GM18870 (cell line): ENCODE measurements at regions not wholly inside any gene's neighbourhood (a gene's known extent, or its start where the extent isn't known, plus 50 kb on each side); places are given as distances from the start of the nearest gene placed in this dataset.

Source experiments
- ATAC-seq: cut with Tn5 transposase; IDR thresholded peaks from one replicate; pipeline ENCODE4 v1.9.1; 2021; ENCODE audit warnings: moderate library complexity; ENCODE audit not compliant: unreplicated experiment

GRCh38 chr4:115374621-115375020 is 261.2 kb upstream of the NDST4 start:
- ATAC-seq, result no peak

DNA sequence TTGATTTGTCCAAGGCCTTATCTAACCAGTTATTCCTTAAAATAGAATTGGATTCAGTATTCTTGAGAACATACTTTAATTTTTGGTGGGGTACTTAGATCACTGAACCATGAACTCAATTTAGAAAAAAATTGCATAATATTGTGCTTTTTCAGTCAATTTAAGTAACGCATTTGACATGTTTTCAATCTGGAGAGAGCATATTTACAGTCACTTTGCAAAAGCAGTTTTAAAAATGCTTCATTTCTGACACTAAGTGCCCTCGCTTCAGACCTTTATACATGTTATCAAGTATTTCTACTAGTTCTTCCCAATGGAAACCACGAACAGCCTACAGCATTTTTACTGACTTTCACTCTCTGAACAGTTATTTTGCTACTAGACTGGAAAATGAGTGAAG is 257.1 kb upstream of the NDST4 start:
- ATAC-seq, result no peak

DNA sequence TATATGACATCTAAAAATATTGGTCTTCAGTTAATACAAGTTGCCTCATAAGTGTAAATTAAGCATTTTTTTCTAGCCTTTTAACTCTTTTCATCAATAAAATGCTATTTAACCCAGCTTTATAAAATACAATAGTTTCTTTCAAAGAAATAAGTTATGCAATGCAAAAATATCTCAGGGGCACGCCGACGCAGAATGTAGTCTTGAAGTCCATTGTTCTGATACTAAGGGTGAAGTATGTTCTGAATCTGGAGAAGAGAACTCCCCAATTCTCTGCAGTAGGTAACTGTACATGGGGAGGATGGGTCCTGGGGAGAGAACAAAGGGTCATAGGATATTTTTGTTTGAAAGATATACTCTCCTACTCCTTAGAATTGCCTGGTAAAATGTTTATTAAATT is 256.6 kb upstream of the NDST4 start:
- no peak for ATAC-seq

DNA sequence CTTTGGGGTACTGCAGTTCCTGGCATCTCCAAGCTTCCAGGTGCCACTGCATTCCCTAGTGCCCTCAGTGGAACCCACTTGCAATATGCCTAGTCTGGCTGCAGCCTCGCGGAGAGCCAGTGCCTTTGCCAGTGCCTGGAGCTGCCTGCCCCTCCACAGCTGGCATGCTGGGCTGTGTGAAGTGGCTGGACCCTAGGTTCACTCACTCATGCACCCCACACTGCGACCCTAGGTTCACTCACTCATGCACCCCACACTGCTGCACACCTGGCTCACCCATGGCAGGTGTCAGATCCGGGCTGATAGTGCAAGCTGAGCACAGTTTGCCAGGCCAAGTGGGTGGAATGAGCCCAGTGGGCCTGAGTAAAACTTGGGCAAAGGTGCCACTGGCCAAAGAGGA is 253.0 kb upstream of the NDST4 start:
- no peak for ATAC-seq

GRCh38 chr4:115365185-115365584 is 251.8 kb upstream of the NDST4 start:
- ATAC-seq, result no peak

DNA sequence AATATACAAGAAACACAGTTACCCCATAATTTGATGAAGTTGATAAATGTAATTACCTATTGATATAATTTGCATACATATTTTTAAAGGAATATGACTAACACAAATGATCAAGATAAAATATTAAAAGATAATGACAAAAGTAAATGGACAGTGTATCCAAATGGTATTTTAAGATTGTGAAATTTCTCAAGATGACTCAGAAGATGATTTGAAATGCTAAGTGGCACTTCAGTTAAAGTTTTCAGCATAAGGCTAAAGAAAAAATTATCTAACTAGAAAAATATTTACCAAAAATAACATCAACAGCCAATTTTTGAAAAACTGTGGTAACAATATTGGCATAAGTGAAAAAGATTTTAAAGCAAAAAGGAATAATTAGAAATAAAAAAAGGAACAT is 248.4 kb upstream of the NDST4 start:
- ATAC-seq, result no peak

- no peak for ATAC-seq
Observed at GRCh38 chr4:115360431-115360830, 247.0 kb upstream of the NDST4 start.

- ATAC-seq, result no peak
Observed at GRCh38 chr4:115357776-115358175, 244.4 kb upstream of the NDST4 start.

GRCh38 chr4:115356176-115356575 is 242.8 kb upstream of the NDST4 start:
- ATAC-seq, result no peak

GRCh38 chr4:115355329-115355728 is 241.9 kb upstream of the NDST4 start:
- ATAC-seq, result no peak

- no peak for ATAC-seq
Observed at GRCh38 chr4:115353370-115353769, 239.9 kb upstream of the NDST4 start.

GRCh38 chr4:115343171-115343570 is 229.8 kb upstream of the NDST4 start:
- no peak for ATAC-seq

- ATAC-seq, result peak; percentile 63
Observed at GRCh38 chr4:115334736-115335411, 221.5 kb upstream of the NDST4 start.

DNA sequence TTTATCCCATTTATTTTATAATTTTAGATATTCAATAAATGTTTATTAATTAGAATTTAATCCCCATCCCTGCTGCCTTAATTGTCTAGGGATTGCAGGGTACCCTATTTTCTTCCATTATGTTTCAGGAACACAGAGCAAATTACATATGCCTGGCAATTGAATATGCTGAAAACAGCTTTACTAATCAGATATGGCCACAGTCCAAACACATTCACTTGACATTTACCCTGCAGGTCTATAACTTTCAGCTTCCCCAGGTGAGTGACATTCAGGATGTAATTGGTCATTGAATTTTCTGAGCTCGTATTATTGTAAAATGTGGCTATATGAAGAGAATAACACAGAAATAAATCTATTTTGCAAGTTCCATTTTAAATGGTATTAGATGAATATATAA is 218.7 kb upstream of the NDST4 start:
- ATAC-seq, result no peak

DNA sequence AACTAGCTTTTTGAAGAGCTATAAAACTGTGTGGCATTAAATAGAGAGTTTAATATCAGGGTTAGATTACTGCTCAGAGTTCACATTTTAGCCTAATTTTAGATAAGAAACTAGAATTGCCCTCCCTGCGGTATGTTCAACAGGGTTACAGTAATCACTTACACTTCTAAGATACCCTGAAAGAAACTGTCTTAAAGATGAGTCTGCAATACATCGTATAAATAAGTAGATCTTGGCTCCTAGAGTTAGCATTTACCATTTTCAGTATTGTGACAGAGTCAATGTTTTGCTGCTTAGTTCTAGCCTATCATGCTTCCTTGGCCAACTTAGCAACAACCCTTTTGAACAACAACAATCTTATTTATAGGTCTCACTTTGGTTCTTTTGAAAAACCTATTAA is 217.8 kb upstream of the NDST4 start:
- ATAC-seq, result no peak

- no peak for ATAC-seq
Observed at GRCh38 chr4:115325836-115326235, 212.4 kb upstream of the NDST4 start.

DNA sequence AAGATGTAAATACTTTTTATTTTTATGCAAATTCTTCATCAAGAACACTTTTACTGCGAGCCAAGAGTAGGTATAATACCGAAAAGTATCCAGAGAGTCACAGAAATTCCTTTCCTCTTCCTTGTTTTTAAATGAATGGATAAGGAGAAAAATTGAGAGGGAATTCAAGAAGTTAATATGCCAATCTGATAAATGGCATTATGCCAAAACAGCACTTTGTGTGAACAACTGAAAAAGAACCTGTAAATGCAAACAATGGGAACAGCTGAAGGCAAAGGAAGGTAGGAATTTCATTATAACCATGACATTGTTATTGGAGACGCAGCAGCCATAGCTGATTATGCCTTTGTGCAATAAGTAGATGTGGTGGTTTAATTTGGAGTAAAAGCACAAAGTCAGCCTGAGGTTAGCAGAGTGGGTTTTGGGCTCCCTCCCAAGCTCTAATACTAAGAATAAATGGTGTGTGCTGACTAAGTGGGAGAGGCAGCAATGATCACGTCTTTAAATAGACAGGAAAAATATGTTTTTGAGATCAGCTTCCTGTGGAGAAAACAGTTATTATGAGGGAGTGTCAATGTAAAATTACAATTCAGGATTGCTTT is 209.8 kb upstream of the NDST4 start:
- ATAC-seq, result no peak

DNA sequence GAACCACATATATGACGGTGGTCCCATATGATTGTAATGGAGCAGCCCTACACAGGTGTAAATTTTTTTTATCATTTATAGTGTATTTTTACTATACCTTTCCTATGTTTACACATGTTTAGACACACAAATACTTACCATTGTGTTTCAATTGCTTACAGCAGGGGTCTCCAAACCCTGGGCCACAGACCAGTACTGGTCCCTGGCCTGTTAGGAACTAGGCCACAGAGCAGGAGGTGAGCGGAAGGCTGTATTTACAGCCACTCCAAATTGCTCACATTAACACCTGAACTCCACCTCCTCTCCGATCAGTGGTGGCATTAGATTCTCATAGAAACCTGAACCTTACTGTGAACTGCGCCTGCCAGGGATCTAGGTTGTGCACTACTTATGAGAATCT is 201.8 kb upstream of the NDST4 start:
- no peak for ATAC-seq

DNA sequence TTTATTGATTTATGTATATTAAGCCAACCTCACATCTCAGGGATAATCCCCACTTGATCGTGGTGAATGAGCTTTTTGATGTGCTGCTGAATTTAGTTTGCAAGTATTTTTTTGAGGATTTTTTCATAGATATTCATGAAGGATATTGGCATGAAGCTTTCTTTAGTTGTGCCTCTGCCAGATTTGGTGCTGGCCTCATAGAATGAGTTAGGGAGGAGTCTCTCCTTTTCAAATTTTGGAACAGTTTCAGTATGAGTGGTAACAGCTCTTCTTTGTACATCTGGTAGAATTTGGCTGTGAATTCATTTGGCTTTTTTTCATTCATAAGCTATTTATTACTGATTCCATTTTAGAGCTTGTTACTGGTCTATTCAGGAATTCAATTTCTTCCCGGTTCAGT is 197.2 kb upstream of the NDST4 start:
- no peak for ATAC-seq

DNA sequence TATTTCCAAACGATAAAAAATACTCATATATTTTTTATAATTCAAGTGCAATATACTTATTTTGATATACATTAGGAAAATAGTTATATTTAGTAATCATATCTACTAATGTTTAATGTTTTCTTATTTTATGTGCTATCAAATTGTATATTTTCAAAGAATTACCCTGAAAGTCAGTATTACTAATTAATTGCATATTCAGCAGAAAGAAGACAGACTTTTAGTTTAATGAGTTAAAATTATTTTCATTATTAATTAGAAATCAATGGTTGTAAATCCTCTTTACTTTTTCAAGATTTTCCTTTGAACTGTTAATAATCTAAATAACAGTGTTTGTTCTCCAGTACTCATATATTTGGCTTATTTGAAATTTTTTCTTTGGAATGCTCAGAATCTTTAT is 181.3 kb upstream of the NDST4 start:
- ATAC-seq, result no peak

DNA sequence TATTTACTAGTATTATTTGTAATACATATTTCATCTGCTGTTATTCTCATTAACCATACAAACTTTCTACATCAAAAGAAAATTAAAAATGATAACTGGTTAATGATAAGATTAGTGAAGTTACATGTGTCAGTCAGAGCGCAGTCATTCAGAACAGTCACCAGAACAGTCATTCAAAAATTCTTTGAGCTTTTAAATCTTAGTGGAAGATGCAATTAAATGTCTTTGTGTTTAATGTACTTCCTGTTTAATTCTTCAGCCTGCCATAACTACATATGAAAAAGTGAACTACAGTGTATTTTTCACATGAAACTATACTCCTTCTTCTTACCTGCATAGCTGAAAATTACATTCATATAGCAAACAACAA is 179.7 kb upstream of the NDST4 start:
- no peak for ATAC-seq

- peak; percentile 76 for ATAC-seq
Observed at GRCh38 chr4:115292320-115293092, 179.1 kb upstream of the NDST4 start.
